Effector memory CD4-positive, alpha-beta T cell (primary cell): ENCODE measurements at regions not wholly inside any gene's neighbourhood (a gene's known extent, or its start where the extent isn't known, plus 50 kb on each side); places are given as distances from the start of the nearest gene placed in this dataset.

Source experiments
- DNase-seq, 3 donors: peaks; one replicate each; pipeline ENCODE4 v3.0.0-alpha.2; 2020
- H3K27ac ChIP-seq: 2 replicates; pipeline ENCODE4 v1.7.0; 2013; ENCODE audit warnings: mild to moderate bottlenecking, low read length, moderate library complexity; ENCODE audit not compliant: insufficient read depth, poor library complexity, severe bottlenecking
- H3K27me3 ChIP-seq: replicated peaks from 2 replicates; pipeline ENCODE4 v1.7.0; 2013; ENCODE audit warnings: mild to moderate bottlenecking, low read length; ENCODE audit not compliant: insufficient read depth, control insufficient read depth, poor library complexity, severe bottlenecking
- H3K36me3 ChIP-seq: 2 replicates; pipeline ENCODE4 v1.7.0; 2013; ENCODE audit warnings: mild to moderate bottlenecking, low read length, moderate library complexity; ENCODE audit not compliant: control insufficient read depth, insufficient read depth
- H3K4me1 ChIP-seq: 2 replicates; pipeline ENCODE4 v1.7.0; 2013; ENCODE audit warnings: low read length, mild to moderate bottlenecking; ENCODE audit not compliant: control insufficient read depth, insufficient read depth, poor library complexity, severe bottlenecking
- H3K4me3 ChIP-seq: 2 replicates; pipeline ENCODE4 v1.7.0; 2013; ENCODE audit warnings: low read length, low read depth, mild to moderate bottlenecking; ENCODE audit not compliant: insufficient read depth, poor library complexity, severe bottlenecking
- H3K9me3 ChIP-seq: 2 replicates; pipeline ENCODE4 v1.7.0; 2013; ENCODE audit warnings: mild to moderate bottlenecking, low read length, moderate library complexity; ENCODE audit not compliant: control insufficient read depth

DNA sequence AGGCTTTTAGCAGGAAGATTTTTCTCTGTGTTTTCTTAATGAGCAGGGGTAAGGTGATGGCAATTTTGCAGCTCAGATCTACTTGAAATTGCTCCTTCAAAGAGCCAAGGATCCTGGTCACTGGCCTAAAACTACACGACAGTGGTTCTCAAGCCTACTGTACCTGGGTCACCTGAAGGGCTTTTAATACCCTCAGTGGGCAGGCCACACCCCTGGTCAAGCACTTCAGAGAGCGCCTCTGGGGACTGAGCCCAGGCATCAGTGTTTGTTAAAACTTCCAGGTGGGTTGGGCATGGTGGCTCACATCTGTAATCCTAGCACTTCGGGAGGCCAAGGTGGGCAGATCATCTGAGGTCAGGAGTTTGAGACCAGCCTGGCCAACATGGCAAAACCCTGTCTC is 158.4 kb downstream of the FAM43A start:
- Histone ChIP-seq H3K4me1 (no peaks in the 10 kb centered on the region), H3K27me3 (no peaks in the 10 kb centered on the region), H3K9me3 (no peaks in the 10 kb centered on the region), H3K27ac (no peak overlapping the region), H3K4me3 (no peak overlapping the region), H3K36me3 (no peaks in the 10 kb centered on the region)
- no peak for DNase-seq

DNA sequence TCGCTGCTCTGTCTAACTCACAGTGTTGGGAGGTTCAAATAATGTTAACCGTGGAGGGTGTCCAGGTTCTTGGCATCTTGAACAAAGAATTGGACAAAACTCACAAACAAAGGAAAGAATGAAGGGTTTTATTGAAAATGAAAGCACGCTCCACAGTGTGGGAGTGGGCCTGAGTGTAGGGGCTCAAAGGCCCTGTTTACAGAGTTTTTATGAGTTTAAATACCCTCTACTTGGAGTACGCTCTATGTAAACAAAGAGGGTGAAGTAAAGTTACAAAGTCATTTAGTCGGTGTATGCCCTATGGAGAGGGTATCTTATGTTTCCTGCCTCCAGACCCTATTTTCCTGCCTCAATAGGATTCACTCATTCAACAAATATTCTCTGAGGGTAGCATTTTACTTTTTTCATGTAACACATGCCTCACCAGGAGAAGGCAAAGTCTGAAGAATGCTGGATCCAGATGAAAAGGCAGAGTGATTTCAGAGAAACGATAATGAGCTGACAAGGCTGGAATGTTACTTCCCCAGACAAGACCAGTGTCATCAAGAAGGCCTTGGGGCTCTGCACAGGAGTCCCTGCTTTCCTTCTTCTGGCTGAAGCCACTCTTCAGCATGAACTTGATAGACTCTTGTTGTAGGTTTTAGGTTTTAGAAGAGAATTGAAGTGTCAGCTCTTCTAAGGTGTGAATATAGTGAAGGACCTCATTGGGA is 163.6 kb downstream of the FAM43A start:
- H3K9me3 ChIP-seq: no peaks in the 10 kb centered on the region
- no peaks in the 10 kb centered on the region for H3K36me3 ChIP-seq
- no peaks in the 10 kb centered on the region for H3K4me1 ChIP-seq
- no peaks in the 10 kb centered on the region for H3K27me3 ChIP-seq
- no peak overlapping the region for H3K27ac ChIP-seq
- H3K4me3 ChIP-seq: no peak overlapping the region
- DNase-seq: no peak

GRCh38 chr3:194851254-194851653 is 165.6 kb downstream of the FAM43A start:
- Histone ChIP-seq H3K27me3 (no peaks in the 10 kb centered on the region), H3K4me1 (no peaks in the 10 kb centered on the region), H3K27ac (no peak overlapping the region), H3K36me3 (no peaks in the 10 kb centered on the region), H3K4me3 (no peak overlapping the region), H3K9me3 (no peaks in the 10 kb centered on the region)
- no peak for DNase-seq

GRCh38 chr3:194851941-194852340 is 166.3 kb downstream of the FAM43A start:
- no peaks in the 10 kb centered on the region for H3K36me3 ChIP-seq
- H3K27ac ChIP-seq: no peak overlapping the region
- no peaks in the 10 kb centered on the region for H3K4me1 ChIP-seq
- no peaks in the 10 kb centered on the region for H3K9me3 ChIP-seq
- H3K4me3 ChIP-seq: no peak overlapping the region
- H3K27me3 ChIP-seq: no peaks in the 10 kb centered on the region
- DNase-seq: no peak

DNA sequence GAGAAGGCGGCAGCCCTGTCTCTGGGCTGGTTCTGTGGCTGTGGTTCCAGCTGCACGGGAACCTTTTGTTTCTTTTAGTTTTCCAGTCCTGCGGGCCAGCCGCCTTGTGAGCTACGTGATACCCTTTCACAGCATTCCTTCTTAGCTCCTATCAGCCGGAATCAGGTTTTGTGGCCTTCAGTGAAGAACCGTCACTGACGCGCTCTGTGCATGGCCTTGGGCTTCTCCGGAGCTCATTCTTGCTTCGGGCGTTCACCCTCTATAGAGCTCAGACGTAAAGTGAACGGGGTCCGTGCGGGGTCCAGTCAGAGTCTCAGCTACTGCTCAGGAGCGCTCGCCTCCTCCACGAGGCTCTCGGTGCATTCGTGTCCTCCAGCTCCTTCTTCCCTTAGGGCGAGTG is 166.7 kb downstream of the FAM43A start:
- no peak overlapping the region for H3K27ac ChIP-seq

DNA sequence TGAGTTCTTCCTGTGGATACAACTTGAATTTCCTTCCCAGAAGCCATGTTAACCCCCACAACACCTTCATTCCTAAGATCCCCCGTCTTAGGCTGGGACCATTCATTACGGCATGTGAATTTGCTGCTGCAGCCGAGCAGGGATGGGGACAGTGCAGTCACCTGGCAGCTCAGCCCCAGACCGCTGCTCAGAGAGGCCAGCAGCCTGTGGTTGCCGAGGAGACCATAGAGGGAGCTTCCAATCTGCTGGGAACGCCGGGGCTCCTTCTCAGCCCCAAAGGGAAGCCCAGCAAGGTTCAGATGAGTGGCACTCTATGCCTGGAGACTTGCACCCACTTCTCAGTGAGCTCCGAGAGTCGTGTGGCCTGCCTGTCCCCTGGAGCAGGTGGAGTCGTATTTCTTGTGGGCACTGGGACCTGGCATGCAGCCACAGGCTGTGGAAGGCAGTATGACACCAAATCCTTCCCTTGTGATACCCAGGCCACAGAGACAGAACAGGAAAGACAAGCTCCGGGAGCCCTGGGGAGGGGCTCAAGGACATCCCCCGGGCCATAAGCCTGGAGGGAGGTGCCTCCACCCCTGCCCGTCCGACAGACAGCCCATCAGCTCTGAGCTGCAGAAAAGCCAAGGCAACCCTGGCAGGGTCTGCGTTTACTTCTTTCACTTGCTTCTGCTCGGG is 167.3 kb downstream of the FAM43A start:
- H3K4me1 ChIP-seq: no peaks in the 10 kb centered on the region
- H3K36me3 ChIP-seq: no peaks in the 10 kb centered on the region
- no peak for DNase-seq
- no peak overlapping the region for H3K27ac ChIP-seq
- no peak overlapping the region for H3K4me3 ChIP-seq
- no peaks in the 10 kb centered on the region for H3K9me3 ChIP-seq
- no peaks in the 10 kb centered on the region for H3K27me3 ChIP-seq

More for the DNA sequence above, 166.7 kb downstream of the FAM43A start:
- H3K9me3 ChIP-seq: no peaks in the 10 kb centered on the region
- no peaks in the 10 kb centered on the region for H3K27me3 ChIP-seq
- H3K36me3 ChIP-seq: no peaks in the 10 kb centered on the region
- no peaks in the 10 kb centered on the region for H3K4me1 ChIP-seq
- DNase-seq: no peak
- H3K4me3 ChIP-seq: no peak overlapping the region

DNA sequence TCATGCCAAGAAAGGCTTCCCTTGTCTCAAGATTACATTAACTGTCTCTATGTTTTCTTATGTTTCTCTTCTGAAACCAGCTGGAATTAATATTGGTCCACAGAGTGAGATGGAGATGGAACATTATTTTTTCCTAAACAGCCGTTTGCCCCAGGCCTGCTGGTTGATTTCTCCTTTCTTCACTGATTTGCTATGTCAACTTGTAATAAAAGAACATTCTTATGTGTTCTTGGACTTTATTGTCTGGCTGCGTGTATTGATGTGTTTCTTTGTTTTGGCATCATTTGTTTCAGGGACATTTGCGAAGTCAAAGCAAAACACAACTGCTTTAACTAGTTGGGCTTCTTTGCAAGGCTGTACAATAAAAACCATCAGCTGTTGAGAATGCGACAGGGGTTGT is 168.5 kb downstream of the FAM43A start:
- Histone ChIP-seq H3K27me3 (no peaks in the 10 kb centered on the region), H3K36me3 (no peaks in the 10 kb centered on the region), H3K9me3 (no peaks in the 10 kb centered on the region), H3K4me3 (no peak overlapping the region), H3K27ac (no peak overlapping the region), H3K4me1 (no peaks in the 10 kb centered on the region)
- DNase-seq: no peak

- Histone ChIP-seq H3K9me3 (no peaks in the 10 kb centered on the region), H3K27me3 (no peaks in the 10 kb centered on the region), H3K36me3 (no peaks in the 10 kb centered on the region), H3K4me3 (no peak overlapping the region), H3K27ac (no peak overlapping the region), H3K4me1 (no peaks in the 10 kb centered on the region)
- DNase-seq: no peak
Observed at GRCh38 chr3:194854659-194855390, 169.1 kb downstream of the FAM43A start.

DNA sequence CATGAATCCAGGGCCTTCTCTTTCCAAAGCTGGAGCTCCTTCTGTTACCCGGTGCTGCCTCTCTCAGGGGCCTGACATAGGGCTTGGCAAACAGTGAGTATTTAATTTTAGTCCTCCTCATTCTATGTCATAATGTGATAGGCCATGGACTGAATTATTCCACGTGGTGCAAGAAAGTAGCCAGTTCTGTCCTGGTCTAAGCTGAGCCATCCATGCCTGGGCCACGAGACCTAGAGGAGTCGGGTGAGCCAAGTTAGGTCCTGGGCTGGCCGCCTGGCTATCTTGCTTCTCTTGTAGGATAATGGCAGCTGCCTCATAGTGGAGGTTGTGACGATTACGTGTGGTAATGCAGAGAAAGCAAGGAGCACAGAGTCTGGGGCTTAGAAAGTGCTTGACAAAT is 170.6 kb downstream of the FAM43A start:
- H3K36me3 ChIP-seq: no peaks in the 10 kb centered on the region
- H3K9me3 ChIP-seq: no peaks in the 10 kb centered on the region
- H3K4me1 ChIP-seq: no peaks in the 10 kb centered on the region
- H3K4me3 ChIP-seq: no peak overlapping the region
- no peak for DNase-seq
- no peaks in the 10 kb centered on the region for H3K27me3 ChIP-seq
- no peak overlapping the region for H3K27ac ChIP-seq
